Fibroblast of lung (primary cell): ENCODE measurements at regions not wholly inside any gene's neighbourhood (a gene's known extent, or its start where the extent isn't known, plus 50 kb on each side); places are given as distances from the start of the nearest gene placed in this dataset.

ENCODE experiments used
- EZH2 ChIP-seq: IDR thresholded peaks from 2 replicates; pipeline ENCODE4 v1.5.1; 2012; ENCODE audit warnings: low read length, control low read depth, mild to moderate bottlenecking; ENCODE audit errors: missing control alignments
- TF ChIP-seq, protein P1 (sequence below), 2 donors: IDR thresholded peaks in 1 of 2; conservative IDR thresholded peaks in 1 of 2; 1 replicate in 1 of 2; 2 replicates in 1 of 2; pipeline ENCODE4 v1.5.1; 2011 to 2012; ENCODE audit warnings: low read length in 2 of 2, control low read depth in 1 of 2, inconsistent platforms in 1 of 2, low read depth in 1 of 2, mild to moderate bottlenecking in 1 of 2

- TF ChIP-seq, protein P1, sequence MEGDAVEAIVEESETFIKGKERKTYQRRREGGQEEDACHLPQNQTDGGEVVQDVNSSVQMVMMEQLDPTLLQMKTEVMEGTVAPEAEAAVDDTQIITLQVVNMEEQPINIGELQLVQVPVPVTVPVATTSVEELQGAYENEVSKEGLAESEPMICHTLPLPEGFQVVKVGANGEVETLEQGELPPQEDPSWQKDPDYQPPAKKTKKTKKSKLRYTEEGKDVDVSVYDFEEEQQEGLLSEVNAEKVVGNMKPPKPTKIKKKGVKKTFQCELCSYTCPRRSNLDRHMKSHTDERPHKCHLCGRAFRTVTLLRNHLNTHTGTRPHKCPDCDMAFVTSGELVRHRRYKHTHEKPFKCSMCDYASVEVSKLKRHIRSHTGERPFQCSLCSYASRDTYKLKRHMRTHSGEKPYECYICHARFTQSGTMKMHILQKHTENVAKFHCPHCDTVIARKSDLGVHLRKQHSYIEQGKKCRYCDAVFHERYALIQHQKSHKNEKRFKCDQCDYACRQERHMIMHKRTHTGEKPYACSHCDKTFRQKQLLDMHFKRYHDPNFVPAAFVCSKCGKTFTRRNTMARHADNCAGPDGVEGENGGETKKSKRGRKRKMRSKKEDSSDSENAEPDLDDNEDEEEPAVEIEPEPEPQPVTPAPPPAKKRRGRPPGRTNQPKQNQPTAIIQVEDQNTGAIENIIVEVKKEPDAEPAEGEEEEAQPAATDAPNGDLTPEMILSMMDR (conservative IDR thresholded peaks at IDR 0.05 in 1 of 2, IDR thresholded peaks at IDR 0.05 in 1 of 2; ENCODE audit: low read depth in 1 of 2, low read length in 2 of 2): no peak
- no peak for TF ChIP-seq EZH2
These were observed 1512.5 kb downstream of the TECRL start for GRCh38 chr4:62896721-62897120.
